SK-N-MC (cell line): ENCODE measurements at regions not wholly inside any gene's neighbourhood (a gene's known extent, or its start where the extent isn't known, plus 50 kb on each side); places are given as distances from the start of the nearest gene placed in this dataset.
"Not testable (repeated sequence)": the region's sequence is repeated elsewhere in the genome, so short reads cannot be mapped to it uniquely, and the experiment has no call there.

Experiments used
- DNase-seq: peaks from one replicate; pipeline ENCODE4 v3.0.0-alpha.2; 2011; ENCODE audit warnings: low read depth, low spot score
- H3K27ac ChIP-seq: fragments of 200-600 bp; sonication (generic); 2 replicates; pipeline ENCODE4 v1.5.1; 2016; ENCODE audit warnings: mixed run types
- H3K36me3 ChIP-seq: fragments of 200-600 bp; sonication (generic); 2 replicates; pipeline ENCODE4 v1.6.1; 2017; ENCODE audit warnings: antibody characterized with exemption, low read length, mixed read lengths; ENCODE audit not compliant: insufficient read depth
- H3K4me3 ChIP-seq: fragments of 200-600 bp; sonication (generic); 2 replicates; pipeline ENCODE4 v1.5.1; 2016
- H3K9ac ChIP-seq: fragments of 200-600 bp; sonication (generic); 2 replicates; pipeline ENCODE4 v1.8.0; 2017; ENCODE audit warnings: mixed run types, mixed read lengths; ENCODE audit not compliant: insufficient read length
- H3K9me3 ChIP-seq: fragments of 200-600 bp; sonication (generic); 2 replicates; pipeline ENCODE4 v1.6.1; 2017; ENCODE audit warnings: low read depth, mild to moderate bottlenecking, antibody characterized with exemption, low read length, moderate library complexity, mixed read lengths
- EZH2 ChIP-seq: fragments of 200-600 bp; sonication (generic); IDR thresholded peaks from one replicate; pipeline ENCODE4 v1.6.1; 2017; ENCODE audit warnings: antibody characterized with exemption
- FOXP2 ChIP-seq: optimal IDR thresholded peaks from 2 replicates; pipeline ENCODE3; 2011; ENCODE audit warnings: mild to moderate bottlenecking, moderate library complexity; ENCODE audit not compliant: insufficient read depth; ENCODE audit errors: extremely low read length, control extremely low read depth
- POLR2AphosphoS5 ChIP-seq: IDR thresholded peaks from 2 replicates; pipeline ENCODE4 v1.6.1; 2012; ENCODE audit warnings: mild to moderate bottlenecking, low read depth, low read length, borderline replicate concordance

- H3K9ac ChIP-seq = no peak overlapping the region
- no peak overlapping the region for H3K4me3 ChIP-seq
- TF ChIP-seq EZH2 (no peak), FOXP2 (no peak), POLR2AphosphoS5 (no peak)
- H3K36me3 ChIP-seq = no peaks in the 10 kb centered on the region
- DNase-seq = no peak
- no peak overlapping the region for H3K27ac ChIP-seq
- H3K9me3 ChIP-seq = no peaks in the 10 kb centered on the region
Observed at GRCh38 chr12:47314996-47315395, 235.2 kb upstream of the AMIGO2 start.

GRCh38 chr12:47312808-47313426, 233.2 kb upstream of the AMIGO2 start:
- DNase-seq = no peak
- no peaks in the 10 kb centered on the region for H3K36me3 ChIP-seq
- H3K4me3 ChIP-seq = no peak overlapping the region
- no peak overlapping the region for H3K9ac ChIP-seq
- H3K9me3 ChIP-seq = no peaks in the 10 kb centered on the region
- TF ChIP-seq POLR2AphosphoS5 = no peak
- no peak overlapping the region for H3K27ac ChIP-seq

- TF ChIP-seq POLR2AphosphoS5 (no peak), EZH2 (no peak), FOXP2 (no peak)
- no peaks in the 10 kb centered on the region for H3K9me3 ChIP-seq
- H3K9ac ChIP-seq = no peak overlapping the region
- H3K36me3 ChIP-seq = no peaks in the 10 kb centered on the region
- no peak overlapping the region for H3K4me3 ChIP-seq
- H3K27ac ChIP-seq = no peak overlapping the region
- DNase-seq = no peak
Observed at GRCh38 chr12:47312147-47312546, 232.4 kb upstream of the AMIGO2 start.

GRCh38 chr12:47311568-47311967, 231.8 kb upstream of the AMIGO2 start:
- no peak for DNase-seq

GRCh38 chr12:47311010-47311409, 231.3 kb upstream of the AMIGO2 start:
- Histone ChIP-seq H3K9me3 (no peaks in the 10 kb centered on the region), H3K9ac (no peak overlapping the region), H3K27ac (no peak overlapping the region), H3K4me3 (no peak overlapping the region), H3K36me3 (no peaks in the 10 kb centered on the region)
- TF ChIP-seq EZH2 (no peak), FOXP2 (no peak), POLR2AphosphoS5 (no peak)
- no peak for DNase-seq

More at GRCh38 chr12:47311568-47311967, 231.8 kb upstream of the AMIGO2 start:
- H3K9me3 ChIP-seq = no peaks in the 10 kb centered on the region
- no peak overlapping the region for H3K27ac ChIP-seq
- no peak for TF ChIP-seq EZH2
- no peak for TF ChIP-seq POLR2AphosphoS5
- TF ChIP-seq FOXP2 = no peak
- no peaks in the 10 kb centered on the region for H3K36me3 ChIP-seq
- no peak overlapping the region for H3K9ac ChIP-seq
- H3K4me3 ChIP-seq = no peak overlapping the region

- no peaks in the 10 kb centered on the region for H3K36me3 ChIP-seq
- no peak for DNase-seq
- TF ChIP-seq FOXP2 = no peak
- TF ChIP-seq EZH2 = no peak
- no peak for TF ChIP-seq POLR2AphosphoS5
- no peak overlapping the region for H3K27ac ChIP-seq
- H3K4me3 ChIP-seq = no peak overlapping the region
- no peak overlapping the region for H3K9ac ChIP-seq
- no peaks in the 10 kb centered on the region for H3K9me3 ChIP-seq
Observed at GRCh38 chr12:47308672-47309071, 228.9 kb upstream of the AMIGO2 start.

- TF ChIP-seq FOXP2 = no peak
- TF ChIP-seq POLR2AphosphoS5 = no peak
- Histone ChIP-seq H3K9me3 (no peaks in the 10 kb centered on the region), H3K27ac (no peak overlapping the region), H3K9ac (no peak overlapping the region), H3K36me3 (no peaks in the 10 kb centered on the region), H3K4me3 (no peak overlapping the region)
- peak; percentile 26 for DNase-seq
Observed at GRCh38 chr12:47307680-47308399, 228.1 kb upstream of the AMIGO2 start.

GRCh38 chr12:47306773-47307679, 227.3 kb upstream of the AMIGO2 start:
- H3K4me3 ChIP-seq, H3K36me3 ChIP-seq, H3K9me3 ChIP-seq, H3K27ac ChIP-seq, DNase-seq, H3K9ac ChIP-seq: not testable (repeated sequence)
